BE2C (cell line): ENCODE measurements at regions not wholly inside any gene's neighbourhood (a gene's known extent, or its start where the extent isn't known, plus 50 kb on each side); places are given as distances from the start of the nearest gene placed in this dataset.

Experiments used
- DNase-seq: peaks from one replicate; pipeline ENCODE4 v3.0.0-alpha.2; 2020
- H3K27me3 ChIP-seq: fragments of 250-450 bp; sonication (Bioruptor Pico); 2 replicates; pipeline ENCODE4 v1.5.1; 2020; ENCODE audit warnings: mild to moderate bottlenecking
- H3K36me3 ChIP-seq: fragments of 250-450 bp; sonication (Bioruptor Pico); 2 replicates; pipeline ENCODE4 v1.5.1; 2020; ENCODE audit warnings: mild to moderate bottlenecking
- H3K4me1 ChIP-seq: fragments of 250-450 bp; sonication (Bioruptor Pico); 2 replicates; pipeline ENCODE4 v1.5.1; 2020
- H3K4me3 ChIP-seq: 2 replicates; pipeline ENCODE4 v1.5.1; 2011; ENCODE audit warnings: low read depth, low read length
- H3K9me3 ChIP-seq: fragments of 250-450 bp; sonication (Bioruptor Pico); 2 replicates; pipeline ENCODE4 v1.5.1; 2020
- CTCF ChIP-seq: IDR thresholded peaks from 2 replicates; pipeline ENCODE4 v1.5.1; 2012; ENCODE audit warnings: mild to moderate bottlenecking, low read depth, low read length

- Histone ChIP-seq H3K9me3 (no peaks in the 10 kb centered on the region), H3K4me3 (no peak overlapping the region), H3K36me3 (no peaks in the 10 kb centered on the region), H3K27me3 (no peaks in the 10 kb centered on the region), H3K4me1 (no peaks in the 10 kb centered on the region)
- no peak for DNase-seq
- no peak for TF ChIP-seq CTCF
Observed at GRCh38 chr7:110291430-110291829, 799.5 kb upstream of the LRRN3 start.

GRCh38 chr7:110296321-110296720, 794.6 kb upstream of the LRRN3 start:
- Histone ChIP-seq H3K27me3 (no peaks in the 10 kb centered on the region), H3K36me3 (no peaks in the 10 kb centered on the region), H3K9me3 (no peaks in the 10 kb centered on the region), H3K4me3 (no peak overlapping the region), H3K4me1 (no peaks in the 10 kb centered on the region)
- no peak for TF ChIP-seq CTCF
- DNase-seq: no peak

GRCh38 chr7:110307776-110308175, 783.2 kb upstream of the LRRN3 start:
- no peak for TF ChIP-seq CTCF
- H3K36me3 ChIP-seq: no peaks in the 10 kb centered on the region
- no peaks in the 10 kb centered on the region for H3K4me1 ChIP-seq
- H3K4me3 ChIP-seq: no peak overlapping the region
- no peak for DNase-seq
- H3K9me3 ChIP-seq: no peaks in the 10 kb centered on the region
- no peaks in the 10 kb centered on the region for H3K27me3 ChIP-seq

- Histone ChIP-seq H3K4me3 (no peak overlapping the region), H3K4me1 (no peaks in the 10 kb centered on the region), H3K27me3 (no peaks in the 10 kb centered on the region), H3K9me3 (no peaks in the 10 kb centered on the region), H3K36me3 (no peaks in the 10 kb centered on the region)
- DNase-seq: no peak
- TF ChIP-seq CTCF: no peak
Observed at GRCh38 chr7:110308791-110309190, 782.1 kb upstream of the LRRN3 start.

- Histone ChIP-seq H3K4me1 (no peaks in the 10 kb centered on the region), H3K4me3 (no peak overlapping the region), H3K9me3 (no peaks in the 10 kb centered on the region), H3K36me3 (no peaks in the 10 kb centered on the region), H3K27me3 (no peaks in the 10 kb centered on the region)
- DNase-seq: no peak
- TF ChIP-seq CTCF: no peak
Observed at GRCh38 chr7:110309941-110310340, 781.0 kb upstream of the LRRN3 start.

GRCh38 chr7:110311556-110311955, 779.4 kb upstream of the LRRN3 start:
- DNase-seq: no peak

More at GRCh38 chr7:110311556-110311955, 779.4 kb upstream of the LRRN3 start:
- Histone ChIP-seq H3K4me3 (no peak overlapping the region), H3K27me3 (no peaks in the 10 kb centered on the region), H3K4me1 (no peaks in the 10 kb centered on the region), H3K36me3 (no peaks in the 10 kb centered on the region), H3K9me3 (no peaks in the 10 kb centered on the region)
- no peak for TF ChIP-seq CTCF
